ENCODE measurements at regions not wholly inside any gene's neighbourhood (a gene's known extent, or its start where the extent isn't known, plus 50 kb on each side); places are given as distances from the start of the nearest gene placed in this dataset.
"Not testable (repeated sequence)": the region's sequence is repeated elsewhere in the genome, so short reads cannot be mapped to it uniquely, and the experiment has no call there.

DNA sequence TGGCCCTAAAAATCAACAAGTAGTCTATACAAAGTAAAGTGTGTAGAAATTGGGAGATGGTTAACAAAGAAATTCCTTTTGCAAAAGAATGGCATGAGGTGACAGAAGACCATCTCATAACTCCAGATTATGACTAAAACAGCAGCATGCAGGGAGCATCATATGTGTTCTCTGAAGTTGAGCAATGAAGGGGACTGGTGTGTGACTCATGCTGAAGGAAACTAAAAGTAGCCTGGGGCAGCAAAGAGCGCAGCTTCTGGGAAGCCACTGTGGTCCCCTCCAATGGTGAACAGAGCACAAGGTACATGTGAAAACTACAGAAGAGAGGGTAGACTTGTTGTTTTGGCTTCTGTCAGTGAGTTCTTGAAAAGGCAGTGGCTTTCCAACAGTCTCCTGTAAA is 133.4 kb downstream of the MACC1 start:
- DNase-seq (ENCODE audit: low spot score), result no peak

DNA sequence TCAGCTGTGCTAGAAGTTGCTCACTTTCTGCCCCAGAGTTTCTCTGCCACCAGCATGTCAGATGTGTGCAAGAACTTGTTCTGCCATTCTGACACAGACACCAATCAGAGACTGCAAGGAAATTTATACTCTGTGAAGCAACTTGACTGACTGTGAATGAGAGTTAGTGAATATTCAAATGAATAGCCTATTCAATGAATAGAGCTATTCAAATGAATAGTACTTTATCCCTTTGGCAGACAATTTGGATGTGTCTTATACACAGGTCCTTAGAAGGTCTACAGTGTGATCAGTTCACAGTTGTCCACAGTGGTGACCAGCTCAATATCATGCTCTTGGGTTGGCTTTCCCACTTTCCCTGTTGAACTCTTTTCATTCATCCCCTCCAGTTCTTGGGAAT is 138.1 kb downstream of the MACC1 start:
- DNase-seq (ENCODE audit: low spot score), result peak; percentile 11

DNA sequence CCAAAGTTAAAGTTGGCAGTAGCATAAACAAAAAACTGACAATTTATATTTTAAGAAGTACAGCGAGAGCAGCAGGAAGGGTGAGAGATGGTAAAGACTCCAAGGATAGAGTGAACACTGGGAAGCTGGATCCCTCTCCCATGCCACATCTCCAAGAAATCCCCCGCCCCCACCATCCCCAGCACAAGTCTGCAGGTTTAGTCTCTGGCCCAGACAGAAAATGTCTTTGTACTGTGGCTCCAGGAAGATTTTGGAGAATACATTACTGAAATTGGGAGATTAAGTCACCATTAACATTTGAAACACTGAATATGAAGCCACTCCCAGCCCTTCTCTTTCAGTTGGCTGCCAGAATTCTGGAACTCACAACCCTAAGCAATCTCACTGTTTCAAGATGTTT is 140.3 kb downstream of the MACC1 start:
- no peak for DNase-seq (ENCODE audit: low spot score)

DNA sequence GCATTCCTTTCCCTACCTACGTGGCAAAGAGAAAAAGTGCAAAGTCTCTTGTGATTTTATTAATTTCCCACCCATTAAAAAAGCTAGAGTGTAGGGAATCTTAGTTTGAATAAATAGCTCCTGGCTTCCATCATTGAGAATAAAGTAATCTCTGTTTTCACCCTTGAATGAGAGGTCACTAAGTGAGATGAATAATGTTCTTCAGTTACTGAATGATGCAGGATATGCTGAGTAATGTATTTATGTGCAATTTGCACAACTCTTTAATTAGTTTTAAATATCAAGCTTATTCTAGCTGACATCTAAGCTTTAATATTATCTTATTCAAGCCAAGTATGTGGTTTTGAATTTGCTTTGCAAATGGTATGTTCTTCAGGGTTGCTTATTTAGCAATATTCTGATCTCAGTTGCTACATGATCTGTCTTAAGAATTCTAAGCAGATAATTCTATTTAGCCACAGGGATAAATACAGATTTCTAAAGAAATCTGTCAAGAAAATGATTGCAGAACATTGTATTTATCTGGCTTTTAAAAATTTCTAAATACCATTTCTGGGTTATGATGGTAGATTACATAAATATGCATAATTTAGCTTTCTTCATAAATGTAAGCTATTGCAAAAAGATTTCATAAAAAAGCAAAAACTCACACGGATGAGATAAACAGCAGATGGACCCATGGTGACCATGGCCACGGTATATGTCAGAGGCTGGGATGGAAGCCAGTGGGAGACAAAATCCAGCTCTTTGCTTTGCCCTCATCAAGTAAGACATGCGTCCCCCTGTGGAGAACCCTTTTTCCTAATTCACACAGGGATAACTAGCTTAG is 141.0 kb downstream of the MACC1 start:
- no peak for DNase-seq (ENCODE audit: low spot score)

DNA sequence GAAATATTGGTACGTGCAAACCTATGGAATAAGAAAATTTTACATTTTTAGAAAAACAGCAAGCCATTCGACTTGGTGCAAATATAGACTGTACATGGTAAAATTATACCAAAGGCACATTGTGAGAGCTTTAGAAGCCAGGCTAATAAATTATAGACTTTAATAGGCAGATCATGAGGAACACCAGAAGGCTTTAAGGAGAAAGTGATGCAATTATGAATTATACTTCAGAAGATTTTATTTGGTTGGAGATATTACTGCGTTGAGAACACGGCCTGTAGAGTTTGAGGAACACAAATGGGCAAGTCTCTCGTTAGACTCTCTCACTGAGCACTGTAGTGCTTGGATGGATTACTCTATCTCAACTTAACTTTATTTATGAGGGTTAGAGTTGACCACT is 141.7 kb downstream of the MACC1 start:
- DNase-seq (ENCODE audit: low spot score), result no peak

DNA sequence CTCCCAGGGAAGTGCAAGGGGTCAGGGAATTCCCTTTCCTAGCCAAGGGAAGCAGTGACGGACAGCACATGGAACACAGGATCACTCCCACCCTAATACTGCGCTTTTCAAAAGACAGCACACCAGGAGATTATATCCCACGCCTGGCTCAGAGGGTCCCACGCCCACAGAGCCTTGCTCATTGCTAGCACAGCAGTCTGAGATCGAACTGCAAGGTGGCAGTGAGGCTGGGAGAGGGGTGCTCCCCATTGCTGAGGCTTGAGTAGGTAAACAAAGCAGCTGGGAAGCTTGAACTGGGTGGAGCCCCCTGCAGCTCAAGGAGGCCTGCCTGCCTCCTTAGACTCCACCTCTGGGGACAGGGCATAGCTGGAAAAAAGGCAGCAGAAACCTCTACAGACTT is 149.2 kb downstream of the MACC1 start:
- DNase-seq (ENCODE audit: low spot score), result not testable (repeated sequence)

- no peak for DNase-seq (ENCODE audit: low spot score)
Observed at GRCh38 chr7:20064974-20065862, 152.0 kb downstream of the MACC1 start.

DNA sequence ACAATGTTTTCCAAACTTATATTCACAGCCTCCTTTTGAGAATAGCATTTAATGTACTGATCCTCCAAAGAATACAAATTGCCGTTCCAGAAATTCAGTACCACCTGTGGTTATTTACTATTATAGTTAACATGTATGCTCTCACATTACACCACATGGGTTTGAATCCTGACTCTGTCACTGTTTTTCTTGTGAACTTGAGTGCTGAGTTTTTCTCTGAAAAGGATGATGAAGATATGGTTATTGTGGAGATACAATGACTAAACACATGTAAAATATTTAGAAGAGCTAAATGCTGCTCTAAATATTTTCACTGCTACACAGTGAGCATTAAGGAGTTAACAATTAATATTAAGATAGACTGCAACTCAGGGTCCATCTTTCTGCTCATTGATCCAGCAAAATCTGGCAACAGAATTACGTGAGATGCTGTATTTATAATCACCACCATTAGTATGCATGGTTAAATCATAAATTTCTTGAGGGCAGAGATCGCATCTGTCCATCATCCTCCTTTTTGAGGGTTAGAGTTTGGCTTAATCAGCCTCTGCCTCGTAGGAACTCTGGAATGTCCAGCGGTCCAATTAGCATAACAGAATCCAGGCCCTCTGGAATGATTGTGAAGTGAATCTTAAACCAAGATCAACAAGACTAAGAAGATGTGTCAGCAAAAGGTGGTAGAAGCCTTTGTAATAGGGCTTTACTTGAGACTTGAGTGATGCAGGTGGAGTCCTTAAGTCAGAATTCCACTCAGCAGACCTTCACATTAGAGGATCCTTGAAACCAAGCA is 152.8 kb downstream of the MACC1 start:
- no peak for DNase-seq (ENCODE audit: low spot score)

DNA sequence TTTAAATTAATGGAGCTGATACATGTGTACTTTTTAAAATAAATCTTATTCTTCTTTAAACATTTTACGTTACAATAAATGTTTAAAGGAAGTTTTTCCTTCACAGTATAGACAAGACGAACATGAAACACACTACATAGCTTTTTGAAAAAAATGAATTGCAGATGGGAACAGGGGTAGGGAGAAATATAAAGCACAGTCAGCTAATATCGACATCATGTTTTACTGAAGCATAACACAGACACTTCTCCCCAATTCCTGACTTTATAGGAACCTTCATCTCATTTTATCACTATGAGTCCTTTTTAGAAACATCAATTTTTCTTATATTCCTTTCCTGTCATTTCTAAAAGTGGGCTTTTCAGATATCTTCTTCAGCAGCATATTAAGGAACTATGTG is 153.5 kb downstream of the MACC1 start:
- DNase-seq (ENCODE audit: low spot score), result no peak

GRCh38 chr7:20062932-20063331 is 154.3 kb downstream of the MACC1 start:
- no peak for DNase-seq (ENCODE audit: low spot score)

DNA sequence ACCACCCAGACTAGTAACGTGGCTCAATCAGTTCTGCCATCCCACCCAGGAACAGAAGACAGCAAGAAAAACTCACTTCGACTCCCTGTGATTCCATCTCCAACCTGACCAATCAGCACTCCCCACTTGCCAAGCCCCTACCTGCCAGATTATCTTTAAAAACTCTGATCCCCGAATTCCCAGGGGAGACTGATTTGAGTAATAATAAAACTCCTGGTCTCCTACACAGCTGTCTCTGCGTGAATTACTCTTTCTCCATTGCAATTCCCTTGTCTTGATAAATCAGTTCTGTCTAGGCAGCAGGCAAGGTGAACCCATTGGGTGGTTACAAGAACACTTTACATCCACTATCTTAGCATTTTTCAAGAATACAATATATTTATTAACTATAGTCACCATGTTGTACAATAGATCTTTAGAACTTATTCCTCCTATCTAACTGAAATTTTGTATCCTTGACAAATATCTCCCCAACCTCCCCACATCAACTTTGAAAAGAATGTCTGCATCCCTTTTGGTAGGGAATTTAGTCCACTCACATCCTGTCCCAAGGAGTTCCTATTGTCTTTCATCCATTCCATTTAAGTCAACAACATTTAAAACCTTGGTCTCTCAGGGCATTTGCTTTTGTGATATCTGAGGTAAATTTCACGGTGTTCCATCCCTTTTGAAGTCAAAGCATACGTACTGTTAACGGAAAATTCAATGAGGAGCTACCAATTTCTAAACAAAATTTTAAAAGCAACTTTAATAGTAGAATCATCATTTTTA is 163.7 kb downstream of the MACC1 start:
- no peak for DNase-seq (ENCODE audit: low spot score)

- no peak for DNase-seq (ENCODE audit: low spot score)
Observed at GRCh38 chr7:20050241-20050966, 166.8 kb downstream of the MACC1 start.

DNA sequence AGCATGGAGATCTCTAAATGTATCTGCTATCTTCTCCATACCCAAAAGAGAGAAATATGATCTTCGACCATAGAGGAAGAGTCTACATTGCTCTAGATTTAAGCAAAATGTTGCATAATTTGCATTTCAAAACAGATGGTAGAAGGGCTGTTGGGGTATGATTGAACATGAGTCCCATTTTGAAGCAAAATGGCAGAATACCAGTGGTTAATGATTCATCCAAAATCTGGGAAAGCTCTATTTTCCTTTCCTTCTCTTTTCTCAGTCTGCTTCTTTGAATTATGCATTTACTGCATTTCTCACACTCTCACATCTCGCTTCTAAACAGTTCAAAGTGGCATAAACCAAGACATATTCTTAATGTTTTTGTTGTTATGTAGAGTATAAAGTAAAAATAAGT is 178.5 kb downstream of the MACC1 start:
- DNase-seq (ENCODE audit: low spot score), result no peak

- no peak for DNase-seq (ENCODE audit: low spot score)
Observed at GRCh38 chr7:20035279-20035875, 181.8 kb downstream of the MACC1 start.

GRCh38 chr7:20033621-20034400 is 183.4 kb downstream of the MACC1 start:
- peak; percentile 10 for DNase-seq (ENCODE audit: low spot score)

- no peak for DNase-seq (ENCODE audit: low spot score)
Observed at GRCh38 chr7:20032741-20033140, 184.4 kb downstream of the MACC1 start.

GRCh38 chr7:20030915-20031362 is 186.2 kb downstream of the MACC1 start:
- no peak for DNase-seq (ENCODE audit: low spot score)

GRCh38 chr7:20030417-20030816 is 186.8 kb downstream of the MACC1 start:
- DNase-seq (ENCODE audit: low spot score), result no peak

- no peak for DNase-seq (ENCODE audit: low spot score)
Observed at GRCh38 chr7:20026762-20027161, 190.4 kb downstream of the MACC1 start.

GRCh38 chr7:20021831-20022230 is 195.4 kb downstream of the MACC1 start:
- no peak for DNase-seq (ENCODE audit: low spot score)
